Testis (tissue), 2 donors: ENCODE measurements at regions not wholly inside any gene's neighbourhood (a gene's known extent, or its start where the extent isn't known, plus 50 kb on each side); places are given as distances from the start of the nearest gene placed in this dataset.

Experiments used
- DNase-seq: peaks from one replicate; pipeline ENCODE4 v3.0.0-alpha.2; 2019
- H3K27ac ChIP-seq, 2 donors: fragments of 200-600 bp; sonication (generic); one replicate each; pipeline ENCODE4 v1.5.1; 2019
- H3K27me3 ChIP-seq: fragments of 200-600 bp; sonication (generic); one replicate; pipeline ENCODE4 v1.5.1; 2019
- H3K36me3 ChIP-seq: fragments of 200-600 bp; sonication (generic); one replicate; pipeline ENCODE4 v1.5.1; 2017; ENCODE audit warnings: low read depth; ENCODE audit errors: missing control alignments
- H3K4me1 ChIP-seq: fragments of 200-600 bp; sonication (generic); one replicate; pipeline ENCODE4 v1.5.1; 2019
- H3K4me3 ChIP-seq, 2 donors: fragments of 200-600 bp; sonication (generic); one replicate each; pipeline ENCODE4 v1.5.1; 2017 to 2019
- H3K9me3 ChIP-seq: fragments of 200-600 bp; sonication (generic); one replicate; pipeline ENCODE4 v1.5.1; 2017
- POLR2A ChIP-seq: fragments of 450-650 bp; IDR thresholded peaks from one replicate; pipeline ENCODE4 v1.6.1; 2017; ENCODE audit warnings: antibody characterized with exemption, mild to moderate bottlenecking, moderate library complexity
- WGBS, 2 donors: methylation state at CpG; one replicate each; pipeline ENCODE4 v1.1.5; 2018; 5-methylcytosine and 5-hydroxymethylcytosine counted together
- intact Hi-C: fragments of 100-400 bp; cut with DNase I; formaldehyde crosslinking; loops from one replicate; pipeline ENCODE4 v1.15.1; 2023; ENCODE audit warnings: low total_unique reads
- TF ChIP-seq, protein P1 (sequence below), 3 experiments: fragments of 450-650 bp in 2 of 3; fragments of 200-600 bp in 1 of 3; sonication (generic) in 1 of 3; IDR thresholded peaks; one replicate each; pipeline ENCODE4 v1.5.1; 2016 to 2019; ENCODE audit warnings: antibody characterized with exemption in 3 of 3, mild to moderate bottlenecking in 2 of 3, moderate library complexity in 1 of 3

DNA sequence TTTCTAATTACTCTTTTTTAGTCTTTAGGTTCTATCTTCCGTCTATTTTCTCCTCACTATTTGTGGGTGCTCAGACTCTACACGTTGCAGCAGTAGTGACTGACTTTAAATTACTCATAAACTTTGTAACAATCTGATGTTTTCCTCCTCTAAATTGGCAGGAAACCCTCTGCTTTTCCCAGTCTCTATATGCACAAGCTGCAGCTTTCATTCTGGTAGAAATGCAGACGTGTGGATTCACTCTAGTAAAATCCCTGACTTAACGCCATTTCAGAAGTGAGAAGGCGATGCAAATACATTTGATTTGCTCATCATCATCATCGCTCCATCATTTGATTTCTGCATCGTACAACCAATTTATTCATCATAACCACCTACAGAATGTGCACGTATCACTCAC, 561.0 kb upstream of the ZFHX3 start:
- WGBS, 2 donors = 77 to 78% methylated on average over 8 of the region's 8 CpGs
- no peaks in the 10 kb centered on the region for H3K9me3 ChIP-seq
- H3K4me1 ChIP-seq = no peaks in the 10 kb centered on the region
- no peak overlapping the region for H3K4me3 ChIP-seq
- no peak for DNase-seq
- H3K27me3 ChIP-seq = no peaks in the 10 kb centered on the region
- no peak overlapping the region for H3K27ac ChIP-seq
- TF ChIP-seq, protein P1, sequence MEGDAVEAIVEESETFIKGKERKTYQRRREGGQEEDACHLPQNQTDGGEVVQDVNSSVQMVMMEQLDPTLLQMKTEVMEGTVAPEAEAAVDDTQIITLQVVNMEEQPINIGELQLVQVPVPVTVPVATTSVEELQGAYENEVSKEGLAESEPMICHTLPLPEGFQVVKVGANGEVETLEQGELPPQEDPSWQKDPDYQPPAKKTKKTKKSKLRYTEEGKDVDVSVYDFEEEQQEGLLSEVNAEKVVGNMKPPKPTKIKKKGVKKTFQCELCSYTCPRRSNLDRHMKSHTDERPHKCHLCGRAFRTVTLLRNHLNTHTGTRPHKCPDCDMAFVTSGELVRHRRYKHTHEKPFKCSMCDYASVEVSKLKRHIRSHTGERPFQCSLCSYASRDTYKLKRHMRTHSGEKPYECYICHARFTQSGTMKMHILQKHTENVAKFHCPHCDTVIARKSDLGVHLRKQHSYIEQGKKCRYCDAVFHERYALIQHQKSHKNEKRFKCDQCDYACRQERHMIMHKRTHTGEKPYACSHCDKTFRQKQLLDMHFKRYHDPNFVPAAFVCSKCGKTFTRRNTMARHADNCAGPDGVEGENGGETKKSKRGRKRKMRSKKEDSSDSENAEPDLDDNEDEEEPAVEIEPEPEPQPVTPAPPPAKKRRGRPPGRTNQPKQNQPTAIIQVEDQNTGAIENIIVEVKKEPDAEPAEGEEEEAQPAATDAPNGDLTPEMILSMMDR (IDR thresholded peaks at IDR 0.05) = no peak
- TF ChIP-seq POLR2A = no peak
- no peaks in the 10 kb centered on the region for H3K36me3 ChIP-seq
- intact Hi-C loops = no loop called here

- Histone ChIP-seq H3K27me3 (no peaks in the 10 kb centered on the region), H3K4me1 (no peaks in the 10 kb centered on the region), H3K9me3 (no peaks in the 10 kb centered on the region), H3K36me3 (no peaks in the 10 kb centered on the region), H3K4me3 (no peak overlapping the region), H3K27ac (no peak overlapping the region)
- intact Hi-C loops = no loop called here
- TF ChIP-seq, protein P1 (IDR thresholded peaks at IDR 0.05) = no peak
- TF ChIP-seq POLR2A = no peak
- WGBS, 2 donors = 78 to 86% methylated on average over 5 of the region's 5 CpGs
- no peak for DNase-seq
These were observed 557.4 kb upstream of the ZFHX3 start for GRCh38 chr16:73605309-73605708.

GRCh38 chr16:73601911-73602310, 554.0 kb upstream of the ZFHX3 start:
- 56 to 72% methylated on average over 3 of the region's 3 CpGs for WGBS, 2 donors
- intact Hi-C loops = no loop called here
- DNase-seq = no peak
- Histone ChIP-seq H3K4me1 (no peaks in the 10 kb centered on the region), H3K27me3 (no peaks in the 10 kb centered on the region), H3K4me3 (no peak overlapping the region), H3K36me3 (no peaks in the 10 kb centered on the region), H3K9me3 (no peaks in the 10 kb centered on the region), H3K27ac (no peak overlapping the region)
- no peak for TF ChIP-seq POLR2A
- TF ChIP-seq, protein P1 (IDR thresholded peaks at IDR 0.05) = no peak

DNA sequence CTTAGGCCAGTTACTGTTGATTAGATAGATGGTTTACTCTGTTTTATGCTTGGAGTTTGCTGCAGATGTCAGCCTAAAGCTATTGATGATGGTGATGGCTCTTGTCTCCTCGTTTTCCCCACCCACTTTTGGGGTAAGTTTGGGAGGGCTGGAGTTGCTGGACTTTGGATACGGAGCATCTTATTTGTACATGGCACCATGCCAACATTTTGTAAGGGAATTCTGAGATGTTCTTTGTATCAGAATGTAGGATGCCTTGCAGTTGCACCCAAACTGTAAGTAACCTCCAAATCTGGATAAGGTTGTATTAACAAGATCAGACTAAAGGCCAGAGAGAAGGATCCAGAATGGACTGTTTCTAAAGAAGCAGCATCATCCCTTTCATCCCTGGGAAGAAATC, 551.9 kb upstream of the ZFHX3 start:
- H3K4me1 ChIP-seq = no peaks in the 10 kb centered on the region
- H3K9me3 ChIP-seq = no peaks in the 10 kb centered on the region
- DNase-seq = no peak
- 67 to 75% methylated on average over 2 of the region's 2 CpGs for WGBS, 2 donors
- H3K27me3 ChIP-seq = no peaks in the 10 kb centered on the region
- H3K4me3 ChIP-seq = no peak overlapping the region
- no peaks in the 10 kb centered on the region for H3K36me3 ChIP-seq
- TF ChIP-seq, protein P1 (IDR thresholded peaks at IDR 0.05) = no peak
- TF ChIP-seq POLR2A = no peak
- no peak overlapping the region for H3K27ac ChIP-seq
- intact Hi-C loops = no loop called here

GRCh38 chr16:73599351-73599750, 551.4 kb upstream of the ZFHX3 start:
- H3K4me3 ChIP-seq = no peak overlapping the region
- intact Hi-C loops = no loop called here
- H3K36me3 ChIP-seq = no peaks in the 10 kb centered on the region
- no peaks in the 10 kb centered on the region for H3K4me1 ChIP-seq
- WGBS, 2 donors = 43 to 52% methylated on average over 2 of the region's 2 CpGs
- no peak for TF ChIP-seq POLR2A
- TF ChIP-seq, protein P1 (IDR thresholded peaks at IDR 0.05) = no peak
- no peaks in the 10 kb centered on the region for H3K27me3 ChIP-seq
- H3K9me3 ChIP-seq = no peaks in the 10 kb centered on the region
- no peak overlapping the region for H3K27ac ChIP-seq
- DNase-seq = no peak
